Thyroid gland (tissue), 4 donors: ENCODE measurements at regions not wholly inside any gene's neighbourhood (a gene's known extent, or its start where the extent isn't known, plus 50 kb on each side); places are given as distances from the start of the nearest gene placed in this dataset.

ENCODE experiments used
- POLR2A ChIP-seq, 2 donors: fragments of 450-650 bp; IDR thresholded peaks; one replicate each; pipeline ENCODE4 v1.6.1; 2017; ENCODE audit warnings: antibody characterized with exemption in 2 of 2, mild to moderate bottlenecking in 2 of 2, moderate library complexity in 1 of 2
- TF ChIP-seq, protein P1 (sequence below), 6 experiments: fragments of 200-600 bp in 3 of 6; fragments of 450-650 bp in 3 of 6; sonication (generic) in 3 of 6; IDR thresholded peaks; one replicate each; pipeline ENCODE4 v1.5.1; 2016 to 2019; ENCODE audit warnings: antibody characterized with exemption in 6 of 6, mild to moderate bottlenecking in 2 of 6, inconsistent platforms in 1 of 6, moderate library complexity in 1 of 6

DNA sequence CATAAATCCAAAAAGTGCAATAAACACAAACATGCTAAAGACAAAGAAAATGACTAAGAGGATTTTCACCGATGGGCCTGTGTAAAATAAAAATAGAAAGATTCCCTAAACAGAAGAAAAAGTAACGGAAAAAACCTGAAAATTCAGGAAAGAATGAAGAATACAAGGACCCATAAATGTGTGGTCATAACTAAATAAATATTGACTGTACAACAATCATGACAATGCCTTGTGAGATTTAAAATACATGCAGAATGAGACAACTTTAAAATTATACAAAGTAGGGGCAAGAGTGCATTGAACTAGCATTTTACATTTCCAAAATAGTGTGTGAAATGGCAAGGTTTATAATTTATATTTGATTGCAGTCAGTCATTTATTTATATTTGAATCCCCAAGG is 409.1 kb upstream of the ANKRD30A start:
- no peak for TF ChIP-seq POLR2A (IDR thresholded peaks at IDR 0.05)
- TF ChIP-seq, protein P1, sequence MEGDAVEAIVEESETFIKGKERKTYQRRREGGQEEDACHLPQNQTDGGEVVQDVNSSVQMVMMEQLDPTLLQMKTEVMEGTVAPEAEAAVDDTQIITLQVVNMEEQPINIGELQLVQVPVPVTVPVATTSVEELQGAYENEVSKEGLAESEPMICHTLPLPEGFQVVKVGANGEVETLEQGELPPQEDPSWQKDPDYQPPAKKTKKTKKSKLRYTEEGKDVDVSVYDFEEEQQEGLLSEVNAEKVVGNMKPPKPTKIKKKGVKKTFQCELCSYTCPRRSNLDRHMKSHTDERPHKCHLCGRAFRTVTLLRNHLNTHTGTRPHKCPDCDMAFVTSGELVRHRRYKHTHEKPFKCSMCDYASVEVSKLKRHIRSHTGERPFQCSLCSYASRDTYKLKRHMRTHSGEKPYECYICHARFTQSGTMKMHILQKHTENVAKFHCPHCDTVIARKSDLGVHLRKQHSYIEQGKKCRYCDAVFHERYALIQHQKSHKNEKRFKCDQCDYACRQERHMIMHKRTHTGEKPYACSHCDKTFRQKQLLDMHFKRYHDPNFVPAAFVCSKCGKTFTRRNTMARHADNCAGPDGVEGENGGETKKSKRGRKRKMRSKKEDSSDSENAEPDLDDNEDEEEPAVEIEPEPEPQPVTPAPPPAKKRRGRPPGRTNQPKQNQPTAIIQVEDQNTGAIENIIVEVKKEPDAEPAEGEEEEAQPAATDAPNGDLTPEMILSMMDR (IDR thresholded peaks at IDR 0.05): no peak
